HG03045 (cell line): ENCODE measurements at regions not wholly inside any gene's neighbourhood (a gene's known extent, or its start where the extent isn't known, plus 50 kb on each side); places are given as distances from the start of the nearest gene placed in this dataset.
"Not testable (repeated sequence)": the region's sequence is repeated elsewhere in the genome, so short reads cannot be mapped to it uniquely, and the experiment has no call there.

Experiments used
- ATAC-seq: cut with Tn5 transposase; IDR thresholded peaks from one replicate; pipeline ENCODE4 v1.9.1; 2021; ENCODE audit warnings: mild to moderate bottlenecking, moderate library complexity; ENCODE audit not compliant: unreplicated experiment

- ATAC-seq: not testable (repeated sequence)
Measured at GRCh38 chr2:87343347-87343746, 321.7 kb upstream of the PLGLB1 start.

- ATAC-seq: not testable (repeated sequence)
Measured at GRCh38 chr2:87345283-87345682, 323.6 kb upstream of the PLGLB1 start.

GRCh38 chr2:87348556-87348955 is 326.9 kb upstream of the PLGLB1 start:
- not testable (repeated sequence) for ATAC-seq

GRCh38 chr2:87349006-87349405 is 327.4 kb upstream of the PLGLB1 start:
- ATAC-seq: not testable (repeated sequence)

- not testable (repeated sequence) for ATAC-seq
Measured at GRCh38 chr2:87352178-87352934, 330.7 kb upstream of the PLGLB1 start.

- not testable (repeated sequence) for ATAC-seq
Measured at GRCh38 chr2:87353408-87353807, 331.8 kb upstream of the PLGLB1 start.

GRCh38 chr2:87354102-87354501 is 332.5 kb upstream of the PLGLB1 start:
- ATAC-seq: not testable (repeated sequence)

- ATAC-seq: not testable (repeated sequence)
Measured at GRCh38 chr2:87360250-87360649, 338.6 kb upstream of the PLGLB1 start.

- not testable (repeated sequence) for ATAC-seq
Measured at GRCh38 chr2:87360927-87361326, 339.3 kb upstream of the PLGLB1 start.

GRCh38 chr2:87361805-87362204 is 340.2 kb upstream of the PLGLB1 start:
- ATAC-seq: not testable (repeated sequence)

GRCh38 chr2:87364379-87364778 is 342.7 kb upstream of the PLGLB1 start:
- ATAC-seq: not testable (repeated sequence)

GRCh38 chr2:87365038-87365437 is 343.4 kb upstream of the PLGLB1 start:
- ATAC-seq: not testable (repeated sequence)

- not testable (repeated sequence) for ATAC-seq
Measured at GRCh38 chr2:87386063-87386560, 361.8 kb upstream of the PLGLB2 start.

- ATAC-seq: not testable (repeated sequence)
Measured at GRCh38 chr2:87395784-87396183, 352.1 kb upstream of the PLGLB2 start.

- not testable (repeated sequence) for ATAC-seq
Measured at GRCh38 chr2:87396551-87397265, 351.2 kb upstream of the PLGLB2 start.

GRCh38 chr2:87397276-87398065 is 350.4 kb upstream of the PLGLB2 start:
- ATAC-seq: not testable (repeated sequence)

GRCh38 chr2:87398567-87399305 is 349.2 kb upstream of the PLGLB2 start:
- not testable (repeated sequence) for ATAC-seq

- ATAC-seq: no peak
Measured at GRCh38 chr2:87401726-87402345, 346.1 kb upstream of the PLGLB2 start.

GRCh38 chr2:87403893-87404175 is 344.1 kb upstream of the PLGLB2 start:
- no peak for ATAC-seq
